GM18868 (cell line): ENCODE measurements at regions not wholly inside any gene's neighbourhood (a gene's known extent, or its start where the extent isn't known, plus 50 kb on each side); places are given as distances from the start of the nearest gene placed in this dataset.
A peak's percentile ranks its signal among the peaks of the same experiment; 100 is the strongest.

Source experiments
- ATAC-seq: cut with Tn5 transposase; IDR thresholded peaks from one replicate; pipeline ENCODE4 v1.9.1; 2021; ENCODE audit warnings: mild to moderate bottlenecking, moderate library complexity; ENCODE audit not compliant: unreplicated experiment

- no peak for ATAC-seq
Observed at GRCh38 chr13:84044805-84045204, 162.5 kb upstream of the SLITRK1 start.

DNA sequence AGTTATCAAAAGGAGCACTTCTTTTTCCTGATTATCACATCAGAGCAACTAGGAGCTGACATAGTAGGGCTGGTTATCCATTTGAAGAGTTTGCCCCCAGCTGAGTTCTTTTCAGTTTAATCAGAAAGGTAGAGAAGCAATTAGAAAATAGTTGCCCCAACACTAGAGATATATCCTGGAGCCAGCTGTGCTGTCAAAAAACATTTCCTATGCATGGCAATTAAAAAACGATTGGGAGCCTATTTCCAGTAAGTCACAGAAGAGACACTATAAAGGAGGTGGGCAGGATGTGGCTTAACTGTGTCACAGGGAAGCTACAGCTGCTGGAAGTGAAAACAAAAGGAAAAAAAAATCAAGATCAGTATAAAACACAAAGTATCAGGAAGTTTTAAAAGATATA is 155.7 kb upstream of the SLITRK1 start:
- ATAC-seq: no peak

GRCh38 chr13:84032116-84032515 is 149.8 kb upstream of the SLITRK1 start:
- no peak for ATAC-seq

- peak; percentile 49 for ATAC-seq
Observed at GRCh38 chr13:84031120-84031519, 148.8 kb upstream of the SLITRK1 start.

- no peak for ATAC-seq
Observed at GRCh38 chr13:84029396-84029795, 147.1 kb upstream of the SLITRK1 start.

DNA sequence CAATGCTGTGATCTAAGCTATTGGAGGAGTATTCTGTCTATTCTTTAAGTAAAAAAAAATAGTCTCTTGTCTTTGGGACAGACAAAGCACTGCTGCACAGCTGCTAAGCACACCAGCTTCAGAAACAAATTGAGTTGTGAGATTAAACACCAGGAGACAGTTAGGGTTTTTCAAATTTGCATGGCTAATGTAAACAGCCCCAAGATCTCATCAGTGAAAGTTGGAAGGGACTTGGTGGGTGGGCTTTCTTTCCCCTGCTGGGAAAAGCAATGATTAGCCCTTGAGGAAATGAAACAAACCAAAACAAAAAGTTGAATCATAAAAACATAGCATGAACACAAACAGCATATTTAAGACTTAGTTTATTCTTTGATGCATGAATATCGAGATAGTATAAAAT is 143.6 kb upstream of the SLITRK1 start:
- ATAC-seq: no peak

- ATAC-seq: no peak
Observed at GRCh38 chr13:83996415-83996814, 114.1 kb upstream of the SLITRK1 start.

DNA sequence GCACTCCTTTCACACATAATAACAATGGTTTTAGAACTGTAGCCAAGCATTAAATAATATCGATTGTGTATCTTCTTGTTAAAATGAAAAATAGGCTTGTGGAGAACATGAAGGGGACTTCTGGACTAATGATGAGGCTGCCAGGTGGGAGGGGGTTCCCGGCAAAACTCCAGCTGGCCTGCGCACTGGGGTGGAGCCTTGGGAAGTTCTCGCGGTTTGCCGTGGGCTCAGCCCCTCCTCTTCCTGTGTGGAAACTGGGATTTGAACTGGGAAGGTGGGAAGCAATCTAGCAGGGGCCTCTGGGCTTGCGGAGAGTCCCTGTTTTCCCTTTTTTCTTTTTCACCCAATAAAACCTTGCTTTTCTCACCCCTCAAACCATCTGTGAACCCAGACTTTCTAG is 113.7 kb upstream of the SLITRK1 start:
- no peak for ATAC-seq

DNA sequence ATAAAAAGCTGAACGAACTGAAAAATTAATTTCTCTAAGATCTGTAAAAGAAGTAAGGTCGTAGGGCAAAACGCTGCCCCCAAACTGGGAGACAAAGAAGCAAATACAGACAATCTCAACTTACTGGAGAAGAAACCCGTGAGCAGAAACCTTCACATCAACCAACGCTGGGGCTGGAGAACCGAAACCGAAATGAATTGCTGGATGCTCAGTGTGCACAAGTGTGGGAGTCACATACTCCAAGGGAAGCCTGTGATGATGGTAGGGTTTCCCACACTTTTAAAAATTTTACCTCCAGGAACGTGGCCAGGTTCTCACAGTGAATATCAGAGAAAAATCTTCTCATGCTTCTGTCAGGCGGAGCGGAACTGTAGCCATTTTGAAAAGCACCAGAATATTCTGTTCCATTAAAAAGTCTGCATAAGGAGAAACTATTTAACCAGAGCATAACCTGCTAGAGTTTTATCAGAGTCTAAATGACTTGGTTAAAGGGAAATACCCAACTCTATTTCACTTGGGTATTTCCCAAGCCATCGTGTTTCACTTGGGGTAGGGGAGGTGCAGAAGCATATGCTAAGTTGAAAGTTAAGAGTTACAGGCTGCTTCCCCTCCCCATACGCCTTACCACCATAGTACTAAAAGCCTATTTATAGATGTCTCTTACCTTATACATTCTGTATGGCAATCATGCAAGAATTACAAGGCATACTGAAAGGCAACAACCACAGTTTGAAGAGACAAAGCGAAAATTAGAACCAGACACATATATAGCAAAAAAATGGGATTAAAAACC is 110.5 kb upstream of the SLITRK1 start:
- ATAC-seq: peak; percentile 70

GRCh38 chr13:83987394-83987793 is 105.1 kb upstream of the SLITRK1 start:
- ATAC-seq: no peak

GRCh38 chr13:83984793-83985192 is 102.5 kb upstream of the SLITRK1 start:
- ATAC-seq: no peak

DNA sequence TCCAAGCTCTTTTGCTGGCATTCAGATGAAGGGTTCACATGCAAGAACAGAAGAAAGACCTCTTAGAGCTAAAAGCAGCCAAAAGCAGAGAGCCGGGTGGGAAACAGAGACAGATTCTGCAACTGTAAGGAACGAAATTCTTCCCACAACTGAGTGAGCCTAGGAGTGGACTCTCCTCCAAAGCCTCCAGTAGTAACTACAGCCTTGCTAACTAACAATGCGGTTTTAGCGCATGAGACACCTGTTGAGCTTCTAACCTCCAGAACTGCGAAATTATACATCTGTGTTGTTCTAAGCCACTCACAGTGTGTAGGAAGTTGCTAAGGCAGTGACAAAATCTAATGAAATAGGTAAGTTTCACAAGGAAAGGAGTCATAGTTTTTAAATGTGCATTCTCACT is 98.1 kb upstream of the SLITRK1 start:
- ATAC-seq: no peak

GRCh38 chr13:83975655-83976165 is 93.4 kb upstream of the SLITRK1 start:
- ATAC-seq: no peak

GRCh38 chr13:83958531-83958930 is 76.3 kb upstream of the SLITRK1 start:
- no peak for ATAC-seq

DNA sequence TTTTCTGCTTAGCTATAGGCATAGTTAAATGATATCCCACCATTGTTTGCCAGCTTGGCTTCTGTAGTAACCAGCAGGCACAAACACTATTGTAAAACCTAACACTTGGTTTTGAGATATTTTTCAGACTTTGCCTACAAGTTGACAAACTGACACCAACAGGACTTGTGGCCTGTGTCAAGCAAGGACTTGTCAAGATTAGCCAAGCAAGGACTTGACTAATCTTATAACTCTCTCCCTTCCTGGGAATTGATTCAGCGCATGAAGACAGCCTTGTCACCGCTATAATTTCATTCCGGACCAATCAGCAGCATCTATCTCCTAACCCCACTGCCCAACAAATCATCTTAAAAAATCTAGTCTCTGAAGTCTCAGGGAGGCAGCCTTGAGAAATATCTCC is 72.7 kb upstream of the SLITRK1 start:
- ATAC-seq: no peak

DNA sequence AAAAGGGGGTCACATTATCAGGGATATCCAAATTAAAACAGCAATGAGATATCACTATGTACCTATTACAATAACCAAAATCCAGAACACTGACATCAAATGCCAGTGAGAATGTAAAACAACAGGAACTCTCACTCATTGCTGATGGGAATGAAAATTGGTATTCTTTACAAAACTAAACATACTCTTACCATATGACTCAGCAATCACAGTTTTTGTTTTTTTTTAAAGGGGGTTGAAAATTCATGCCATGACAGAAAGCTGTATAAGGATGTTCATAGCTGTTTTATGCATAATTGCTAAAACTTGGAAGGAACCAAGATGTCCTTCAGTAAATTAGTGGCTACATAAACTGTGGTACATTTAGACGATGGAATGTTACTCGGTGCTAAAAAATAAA is 71.6 kb upstream of the SLITRK1 start:
- ATAC-seq: no peak

DNA sequence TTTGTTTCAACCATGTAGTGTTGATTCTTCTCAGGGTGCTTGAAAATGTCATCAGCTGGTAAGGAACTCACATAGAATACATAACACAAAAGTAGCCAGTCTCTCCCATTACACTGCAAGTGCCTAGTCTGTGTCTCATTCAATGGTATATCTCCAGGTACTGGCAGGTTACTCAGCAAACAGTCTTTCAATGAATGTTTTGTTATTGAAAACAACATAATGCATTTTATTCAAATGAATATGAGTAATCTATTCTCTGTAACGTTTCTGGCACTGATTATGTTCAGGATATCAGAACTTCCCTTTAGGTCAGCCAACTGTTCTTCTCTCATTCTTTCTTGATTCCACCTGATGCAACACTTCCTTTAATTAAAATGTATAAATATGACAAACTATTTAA is 68.0 kb upstream of the SLITRK1 start:
- ATAC-seq: no peak

DNA sequence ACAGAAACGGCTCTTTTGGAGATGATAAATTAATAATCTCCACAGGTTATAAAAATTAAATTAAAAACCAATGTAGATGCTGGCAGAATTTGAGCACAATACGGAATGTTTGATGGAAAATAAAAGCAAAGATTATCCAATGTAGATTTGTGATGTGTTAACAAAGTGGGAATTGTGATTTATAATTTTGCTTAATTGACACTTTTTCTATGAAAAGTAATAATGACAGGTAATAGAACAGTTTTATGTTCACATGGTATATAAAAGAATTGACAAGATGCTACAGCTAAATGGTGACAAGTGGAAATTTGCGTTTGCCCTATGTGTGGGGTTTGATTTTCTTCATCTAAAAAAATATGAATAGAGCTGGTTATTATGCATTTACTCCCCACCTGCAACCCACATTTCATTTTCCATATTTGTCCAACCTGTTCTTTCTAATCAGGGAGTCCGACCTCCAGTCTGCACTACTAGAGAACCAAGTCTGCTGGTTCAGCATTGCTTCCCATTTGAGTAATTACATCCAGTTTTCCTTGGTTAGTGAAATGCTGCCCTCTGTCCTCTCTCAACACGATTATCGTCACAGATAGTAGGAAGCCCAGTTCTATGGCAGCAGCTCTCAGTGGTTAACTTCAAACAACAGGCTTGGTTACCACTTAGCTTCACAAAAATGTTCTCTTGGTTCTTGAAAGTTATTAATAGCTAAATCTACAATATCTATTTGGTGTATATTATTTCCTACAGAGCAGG is 61.4 kb upstream of the SLITRK1 start:
- ATAC-seq: no peak

DNA sequence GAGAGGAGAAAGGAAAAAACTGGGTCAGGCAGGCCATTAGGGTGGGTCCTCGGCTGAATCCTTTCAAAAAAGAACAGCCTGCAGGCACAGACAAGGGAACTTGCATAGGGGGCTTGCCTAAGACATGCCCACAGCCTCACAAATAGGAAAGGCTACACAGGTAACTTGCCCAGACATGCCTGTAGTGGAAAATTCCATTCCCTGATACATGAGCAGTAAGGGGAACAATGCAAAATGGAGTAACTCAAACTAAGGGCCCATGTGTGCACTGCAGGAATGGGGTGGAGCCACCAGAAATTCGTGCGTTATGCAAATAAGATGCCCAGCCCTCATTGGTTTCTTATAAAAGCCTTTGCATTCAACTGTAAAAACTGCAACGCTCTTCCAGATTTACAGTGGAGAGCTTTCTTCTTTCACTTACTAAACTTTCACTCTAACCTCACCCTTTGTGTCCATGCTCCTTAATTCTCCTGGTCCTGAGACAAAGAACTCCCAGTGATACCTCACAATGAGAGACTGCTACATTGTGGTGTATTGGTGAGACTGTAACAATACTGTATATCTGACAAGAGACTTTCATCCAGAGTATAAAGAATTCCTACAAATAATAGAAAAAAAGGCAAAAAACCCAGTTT is 59.5 kb upstream of the SLITRK1 start:
- ATAC-seq: no peak

GRCh38 chr13:83940742-83941141 is 58.5 kb upstream of the SLITRK1 start:
- ATAC-seq: no peak

GRCh38 chr13:83937579-83937978 is 55.3 kb upstream of the SLITRK1 start:
- no peak for ATAC-seq

DNA sequence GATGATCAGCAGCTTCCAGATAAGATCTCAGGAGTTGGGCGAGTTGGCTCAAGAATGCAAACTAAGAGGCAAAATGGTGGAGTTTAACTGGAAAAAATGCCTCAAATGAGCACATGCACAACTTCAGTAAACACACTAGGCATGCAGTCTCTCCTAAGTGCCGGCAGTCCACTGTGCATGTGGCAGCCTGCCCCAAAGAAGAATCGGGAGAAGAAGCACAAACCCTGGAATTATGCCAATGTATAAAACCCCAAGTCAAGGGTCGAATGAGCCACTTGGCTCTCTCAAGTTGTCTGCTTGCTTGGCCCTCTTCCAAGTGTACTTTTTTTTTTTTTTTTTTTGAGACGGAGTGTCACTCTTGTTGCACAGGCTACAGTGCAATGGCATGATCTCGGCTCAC is 53.3 kb upstream of the SLITRK1 start:
- ATAC-seq: no peak
